ENCODE measurements at regions not wholly inside any gene's neighbourhood (a gene's known extent, or its start where the extent isn't known, plus 50 kb on each side); places are given as distances from the start of the nearest gene placed in this dataset.

GRCh38 chr2:129781749-129782632 lies 197.5 kb upstream of the RAB6C start:
- no peaks in the 10 kb centered on the region for H3K36me3 ChIP-seq (ENCODE audit: control insufficient read depth, insufficient read depth, low read length)
- no peaks in the 10 kb centered on the region for H3K4me1 ChIP-seq
- no peaks in the 10 kb centered on the region for H3K27me3 ChIP-seq (ENCODE audit: control insufficient read depth, insufficient read depth, low read length)
- no peaks in the 10 kb centered on the region for H3K9me3 ChIP-seq (ENCODE audit: control insufficient read depth, low read length)
- H3K9ac ChIP-seq: no peak overlapping the region
- no peak overlapping the region for H3K4me3 ChIP-seq (ENCODE audit: low read depth, low read length)
- no peaks in the 10 kb centered on the region for H3K79me2 ChIP-seq
- no peak for TF ChIP-seq CTCF (IDR thresholded peaks at IDR 0.05)
- H3K4me2 ChIP-seq (ENCODE audit: low read length): no peak overlapping the region
- H3K27ac ChIP-seq: no peak overlapping the region
- H2AFZ ChIP-seq: no peak overlapping the region

GRCh38 chr2:129782633-129782990 lies 196.9 kb upstream of the RAB6C start:
- no peak overlapping the region for H2AFZ ChIP-seq

GRCh38 chr2:129784486-129784885 lies 195.0 kb upstream of the RAB6C start:
- Histone ChIP-seq H3K4me2 (ENCODE audit: low read length) (no peak overlapping the region), H3K9ac (no peak overlapping the region), H3K27ac (no peak overlapping the region), H3K36me3 (ENCODE audit: control insufficient read depth, insufficient read depth, low read length) (no peaks in the 10 kb centered on the region), H3K4me3 (ENCODE audit: low read depth, low read length) (no peak overlapping the region), H3K27me3 (ENCODE audit: control insufficient read depth, insufficient read depth, low read length) (no peaks in the 10 kb centered on the region), H3K9me3 (ENCODE audit: control insufficient read depth, low read length) (no peaks in the 10 kb centered on the region), H3K4me1 (no peaks in the 10 kb centered on the region), H3K79me2 (no peaks in the 10 kb centered on the region), H2AFZ (no peak overlapping the region)
- TF ChIP-seq CTCF (IDR thresholded peaks at IDR 0.05): no peak

More at GRCh38 chr2:129782633-129782990, 196.9 kb upstream of the RAB6C start:
- no peak for TF ChIP-seq CTCF (IDR thresholded peaks at IDR 0.05)
- Histone ChIP-seq H3K79me2 (no peaks in the 10 kb centered on the region), H3K27ac (no peak overlapping the region), H3K4me2 (ENCODE audit: low read length) (no peak overlapping the region), H3K9ac (no peak overlapping the region), H3K36me3 (ENCODE audit: control insufficient read depth, insufficient read depth, low read length) (no peaks in the 10 kb centered on the region), H3K4me1 (no peaks in the 10 kb centered on the region), H3K4me3 (ENCODE audit: low read depth, low read length) (no peak overlapping the region), H3K9me3 (ENCODE audit: control insufficient read depth, low read length) (no peaks in the 10 kb centered on the region), H3K27me3 (ENCODE audit: control insufficient read depth, insufficient read depth, low read length) (no peaks in the 10 kb centered on the region)

GRCh38 chr2:129791712-129792111 lies 187.8 kb upstream of the RAB6C start:
- Histone ChIP-seq H3K4me3 (ENCODE audit: low read depth, low read length) (no peak overlapping the region), H3K9ac (no peak overlapping the region), H3K36me3 (ENCODE audit: control insufficient read depth, insufficient read depth, low read length) (no peaks in the 10 kb centered on the region), H2AFZ (no peak overlapping the region), H3K4me2 (ENCODE audit: low read length) (no peak overlapping the region), H3K9me3 (ENCODE audit: control insufficient read depth, low read length) (no peaks in the 10 kb centered on the region), H3K27me3 (ENCODE audit: control insufficient read depth, insufficient read depth, low read length) (no peaks in the 10 kb centered on the region), H3K27ac (no peak overlapping the region), H3K79me2 (no peaks in the 10 kb centered on the region), H3K4me1 (no peaks in the 10 kb centered on the region)
- no peak for TF ChIP-seq CTCF (IDR thresholded peaks at IDR 0.05)

- no peak overlapping the region for H3K4me2 ChIP-seq (ENCODE audit: low read length)
- H3K9ac ChIP-seq: no peak overlapping the region
- no peak overlapping the region for H3K4me3 ChIP-seq (ENCODE audit: low read depth, low read length)
- TF ChIP-seq CTCF (IDR thresholded peaks at IDR 0.05): no peak
- H3K27me3 ChIP-seq (ENCODE audit: control insufficient read depth, insufficient read depth, low read length): no peaks in the 10 kb centered on the region
- no peak overlapping the region for H3K27ac ChIP-seq
- no peak overlapping the region for H2AFZ ChIP-seq
- H3K36me3 ChIP-seq (ENCODE audit: control insufficient read depth, insufficient read depth, low read length): no peaks in the 10 kb centered on the region
- H3K79me2 ChIP-seq: no peaks in the 10 kb centered on the region
- H3K4me1 ChIP-seq: no peaks in the 10 kb centered on the region
- no peaks in the 10 kb centered on the region for H3K9me3 ChIP-seq (ENCODE audit: control insufficient read depth, low read length)
These were observed 186.0 kb upstream of the RAB6C start for GRCh38 chr2:129793431-129793902.

Data from parathyroid adenoma (tissue), 2 donors.